A673 (cell line): ENCODE measurements at regions not wholly inside any gene's neighbourhood (a gene's known extent, or its start where the extent isn't known, plus 50 kb on each side); places are given as distances from the start of the nearest gene placed in this dataset.

ENCODE experiments used
- BruUV-seq: library from RNA; stranded (reverse); fragments of 400-500 nt; replicated peaks from 2 replicates; lab custom pipeline; 2021; lab: Mats Ljungman, UMichigan
- CTCF ChIA-PET: fragments of 300-600 bp; sonication (Branson Sonifier 250); formaldehyde crosslinking; loops from one replicate; lab custom pipeline; 2022; ENCODE audit warnings: antibody characterized with exemption; lab: Charles Lee
- POLR2A ChIA-PET: fragments of 300-600 bp; sonication (Branson Sonifier 250); formaldehyde crosslinking; loops from one replicate; lab custom pipeline; 2022; ENCODE audit warnings: antibody characterized with exemption; ENCODE audit not compliant: low non-redundant PET; lab: Charles Lee
- DNase-seq: peaks from one replicate; pipeline ENCODE4 v3.0.0-alpha.2; 2015; ENCODE audit warnings: low spot score
- H3K27ac ChIP-seq: fragments of 200-600 bp; sonication (generic); 2 replicates; pipeline ENCODE4 v1.5.1; 2016; ENCODE audit warnings: mixed run types, low read depth, mild to moderate bottlenecking, mixed read lengths, antibody characterized with exemption, low read length; ENCODE audit not compliant: poor library complexity, severe bottlenecking
- H3K27me3 ChIP-seq: fragments of 200-600 bp; sonication (generic); replicated peaks from 2 replicates; pipeline ENCODE4 v1.6.1; 2017; ENCODE audit warnings: mixed run types, low read depth, mild to moderate bottlenecking, mixed read lengths, antibody characterized with exemption, low read length; ENCODE audit not compliant: insufficient read depth, poor library complexity
- H3K36me3 ChIP-seq: fragments of 200-600 bp; sonication (generic); 2 replicates; pipeline ENCODE4 v1.6.1; 2016; ENCODE audit warnings: mixed run types, mild to moderate bottlenecking, mixed read lengths, antibody characterized with exemption, low read length; ENCODE audit not compliant: insufficient read depth, poor library complexity, severe bottlenecking
- H3K4me1 ChIP-seq: fragments of 200-600 bp; sonication (generic); 2 replicates; pipeline ENCODE4 v1.6.1; 2017; ENCODE audit warnings: mixed run types, mild to moderate bottlenecking, mixed read lengths, antibody characterized with exemption, low read length; ENCODE audit not compliant: insufficient read depth, poor library complexity, severe bottlenecking
- H3K4me3 ChIP-seq: fragments of 200-600 bp; sonication (generic); 2 replicates; pipeline ENCODE4 v1.5.1; 2016; ENCODE audit warnings: low read depth, mixed run types, mild to moderate bottlenecking, mixed read lengths, low read length; ENCODE audit not compliant: poor library complexity, severe bottlenecking
- H3K9me3 ChIP-seq: fragments of 200-600 bp; sonication (generic); 2 replicates; pipeline ENCODE4 v1.6.1; 2016; ENCODE audit warnings: mixed run types, low read depth, mild to moderate bottlenecking, mixed read lengths, antibody characterized with exemption, low read length; ENCODE audit not compliant: poor library complexity, severe bottlenecking
- CTCF ChIP-seq: fragments of 300-800, 200-600 bp; sonication (generic); conservative IDR thresholded peaks from 2 replicates; pipeline ENCODE4 v1.5.1; 2017; ENCODE audit warnings: low read depth, mild to moderate bottlenecking, antibody characterized with exemption, low read length, moderate library complexity, mixed read lengths
- EZH2 ChIP-seq: fragments of 200-600 bp; sonication (generic); IDR thresholded peaks from 2 replicates; pipeline ENCODE4 v1.6.1; 2017; ENCODE audit warnings: borderline replicate concordance, low read depth, mild to moderate bottlenecking, mixed read lengths, antibody characterized with exemption, low read length; ENCODE audit not compliant: poor library complexity, severe bottlenecking
- intact Hi-C: fragments of 100-400 bp; cut with micrococcal nuclease; formaldehyde crosslinking; loops from one replicate; pipeline ENCODE4 v1.10.0; 2022; ENCODE audit not compliant: unreplicated experiment

- POLR2A ChIA-PET = no interaction called here
- Histone ChIP-seq H3K4me3 (no peak overlapping the region), H3K27ac (no peak overlapping the region), H3K27me3 (peaks cover 93% of the 10 kb centered on the region), H3K4me1 (no peaks in the 10 kb centered on the region), H3K9me3 (no peaks in the 10 kb centered on the region), H3K36me3 (no peaks in the 10 kb centered on the region)
- DNase-seq = no peak
- CTCF ChIA-PET = no interaction called here
- BruUV-seq = no TSS peak
- intact Hi-C loops = no loop called here
- TF ChIP-seq EZH2 (no peak), CTCF (no peak)
Measured at GRCh38 chr10:1860351-1860750, 123.0 kb upstream of the ADARB2 start.

- no peak for DNase-seq
- POLR2A ChIA-PET = no interaction called here
- Histone ChIP-seq H3K9me3 (no peaks in the 10 kb centered on the region), H3K36me3 (no peaks in the 10 kb centered on the region), H3K4me1 (no peaks in the 10 kb centered on the region), H3K27ac (no peak overlapping the region), H3K27me3 (peaks cover 88% of the 10 kb centered on the region), H3K4me3 (no peak overlapping the region)
- no peak for TF ChIP-seq CTCF
- CTCF ChIA-PET = no interaction called here
- intact Hi-C loops = no loop called here
- no TSS peak for BruUV-seq
Measured at GRCh38 chr10:1858547-1858946, 121.2 kb upstream of the ADARB2 start.

GRCh38 chr10:1858048-1858447 is 120.7 kb upstream of the ADARB2 start:
- H3K27me3 ChIP-seq = peaks cover 88% of the 10 kb centered on the region
- no peak for DNase-seq
- no peak overlapping the region for H3K4me3 ChIP-seq
- no peaks in the 10 kb centered on the region for H3K4me1 ChIP-seq
- intact Hi-C loops = no loop called here
- BruUV-seq = no TSS peak
- CTCF ChIA-PET = no interaction called here
- H3K9me3 ChIP-seq = no peaks in the 10 kb centered on the region
- no peak overlapping the region for H3K27ac ChIP-seq
- POLR2A ChIA-PET = no interaction called here
- TF ChIP-seq EZH2 (no peak), CTCF (no peak)
- no peaks in the 10 kb centered on the region for H3K36me3 ChIP-seq
